Activated naive CD8-positive, alpha-beta T cell treated with anti-CD3 and anti-CD28 coated beads, Interleukin-2, amount 50 U/mL, for 16 hours (primary cell): ENCODE measurements at regions not wholly inside any gene's neighbourhood (a gene's known extent, or its start where the extent isn't known, plus 50 kb on each side); places are given as distances from the start of the nearest gene placed in this dataset.

Experiments used
- DNase-seq: peaks from one replicate; pipeline ENCODE4 v3.0.0-alpha.2; 2020; ENCODE audit warnings: low read depth, low spot score

DNA sequence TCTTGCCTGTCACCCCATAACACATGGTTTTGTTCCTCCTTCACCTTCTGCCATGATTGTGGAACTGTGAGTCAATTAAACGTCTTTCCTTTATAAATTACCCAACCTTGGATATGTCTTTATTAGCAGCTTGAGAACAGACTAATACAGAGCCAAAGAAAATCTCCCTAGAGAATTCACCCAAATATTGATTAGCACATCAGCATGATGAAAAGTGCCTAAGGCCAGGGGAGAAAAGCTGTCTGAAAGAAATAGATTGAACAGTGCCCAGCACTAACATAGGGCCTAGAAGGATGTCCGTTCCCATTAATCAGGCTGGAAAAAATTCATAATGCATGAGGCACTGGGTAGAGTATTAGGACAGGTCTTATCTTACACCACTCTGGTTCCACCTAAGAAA lies 111.9 kb upstream of the CALN1 start:
- no peak for DNase-seq

DNA sequence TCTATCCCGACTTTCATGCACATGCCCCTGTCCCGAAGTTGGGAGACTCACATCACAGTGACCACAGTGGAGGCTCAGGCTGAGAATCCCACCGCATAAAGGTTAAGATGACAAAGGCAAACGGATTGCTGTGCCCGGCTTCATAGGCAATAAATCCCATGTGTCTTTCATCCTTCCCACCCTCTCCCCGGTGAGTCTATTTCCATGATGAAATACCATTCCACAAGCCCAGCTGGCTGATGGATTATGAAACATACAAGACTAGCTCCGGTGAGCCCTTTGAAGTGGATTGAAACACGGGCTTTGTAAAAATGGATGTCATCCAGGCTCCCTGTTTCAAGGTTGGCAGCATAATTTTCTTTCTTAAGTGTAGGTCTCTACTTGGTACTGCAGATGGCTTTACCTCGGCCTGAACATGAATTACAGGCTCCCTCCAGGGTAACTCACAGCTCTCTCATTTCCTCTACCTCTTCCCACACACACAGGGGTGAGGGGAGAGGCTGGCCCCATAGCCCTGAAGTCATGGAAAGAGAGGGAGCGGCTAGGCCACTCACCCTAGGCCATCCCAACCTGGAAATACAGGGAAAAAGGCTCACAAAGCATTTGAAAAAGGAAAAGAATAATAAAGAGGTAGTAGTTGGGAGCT lies 92.0 kb upstream of the CALN1 start:
- DNase-seq = no peak

DNA sequence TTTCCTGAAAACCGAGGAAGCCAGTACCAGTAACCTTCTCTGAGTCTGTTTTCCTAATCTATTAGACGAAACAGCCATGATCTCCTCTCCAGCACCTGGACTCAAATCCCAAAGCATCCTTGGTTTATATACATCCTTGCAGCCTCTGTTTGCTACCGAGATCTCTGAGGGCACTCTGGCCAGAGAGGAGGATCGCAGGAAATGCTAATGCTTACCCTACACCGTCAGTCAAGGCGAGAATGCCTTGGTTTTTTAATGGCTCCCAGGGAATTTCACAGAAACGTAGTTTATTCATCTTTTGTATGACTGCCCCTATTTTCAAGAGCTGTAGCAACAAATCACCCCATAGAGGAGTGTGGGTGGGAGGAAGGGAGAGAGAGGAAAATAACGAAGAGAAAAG lies 91.5 kb upstream of the CALN1 start:
- DNase-seq = no peak

DNA sequence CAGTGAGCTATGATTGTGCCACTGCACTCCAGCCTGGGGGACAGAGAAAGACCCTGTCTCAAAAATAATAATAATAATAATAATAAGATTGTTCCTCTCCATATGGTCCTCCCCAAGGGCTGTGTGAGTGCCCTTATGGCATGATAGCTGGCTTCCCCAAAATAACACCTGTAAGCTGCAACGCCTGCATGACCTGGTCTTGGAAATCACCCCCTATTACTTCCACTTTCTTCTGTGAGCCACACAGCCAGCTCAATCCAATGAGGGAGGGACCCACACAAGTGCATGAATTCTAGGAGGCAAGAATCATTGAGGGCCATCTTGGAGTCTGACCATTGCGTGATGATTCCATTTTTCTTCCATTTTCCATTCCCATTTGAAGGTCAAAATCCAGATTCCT lies 82.7 kb upstream of the CALN1 start:
- DNase-seq = no peak

DNA sequence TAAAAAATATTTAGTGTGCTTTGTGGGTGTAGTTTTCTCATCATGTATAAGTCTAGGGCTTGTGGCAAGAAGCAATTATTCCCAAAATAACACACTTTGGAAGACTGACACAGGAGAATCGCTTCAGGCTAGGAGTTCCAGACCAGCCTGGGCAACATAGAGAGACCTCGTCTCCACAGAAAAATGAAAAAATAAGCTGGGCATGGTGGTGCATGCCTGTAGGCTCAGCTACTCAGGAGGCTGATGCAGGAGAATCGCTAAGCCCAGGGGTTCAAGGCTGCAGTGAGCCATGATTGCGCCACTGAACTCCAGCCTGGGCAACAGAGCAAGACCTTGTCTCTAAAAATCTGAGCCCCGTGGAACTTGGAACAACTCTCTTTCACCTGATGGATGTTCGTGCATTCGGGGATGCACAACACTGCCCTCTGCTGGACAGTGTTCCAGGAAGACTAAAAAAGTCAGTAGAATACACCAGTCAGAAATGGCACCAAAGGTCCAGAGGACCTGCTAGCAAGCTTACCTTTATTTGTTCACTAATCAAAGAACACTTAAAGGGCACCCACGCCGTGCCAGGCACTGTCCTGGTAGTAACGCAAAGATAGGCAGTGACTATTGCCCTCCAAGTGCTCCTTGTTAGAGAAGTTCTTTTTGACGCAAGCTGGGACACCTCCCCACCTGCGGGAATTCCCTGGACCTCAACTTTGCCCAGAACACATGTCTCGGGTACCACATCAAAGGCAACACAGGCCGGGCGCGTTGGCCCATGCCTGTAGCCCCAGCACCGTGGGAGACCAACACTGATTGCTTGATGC lies 81.9 kb upstream of the CALN1 start:
- peak; percentile 5 for DNase-seq

DNA sequence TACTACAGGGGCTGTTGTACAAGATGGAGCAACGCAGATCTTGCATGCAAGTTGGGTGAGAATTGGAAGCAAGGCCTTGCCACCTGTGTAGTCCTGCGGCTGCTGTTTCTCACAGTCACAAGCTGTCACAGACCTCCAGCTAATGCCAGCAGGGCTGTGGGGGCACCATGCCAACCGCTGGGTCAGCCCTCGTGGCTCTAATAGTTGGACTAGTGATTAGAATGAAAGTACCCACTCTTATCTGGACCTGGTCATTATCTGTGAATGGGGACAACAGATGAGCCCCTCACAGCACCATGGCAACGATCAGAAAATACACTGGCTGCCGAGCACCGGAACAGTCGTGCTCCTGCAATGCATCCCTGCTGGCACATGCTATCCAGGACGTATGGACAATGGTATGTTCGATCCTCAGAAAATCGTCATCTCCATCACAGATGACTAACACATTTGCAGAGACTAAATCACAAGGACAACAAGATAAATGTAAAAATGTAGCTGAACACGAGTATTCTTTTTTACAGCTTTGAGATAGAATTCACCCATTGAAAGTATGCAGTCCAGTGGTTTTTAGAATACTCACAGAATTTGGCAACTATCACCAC lies 80.4 kb upstream of the CALN1 start:
- no peak for DNase-seq

DNA sequence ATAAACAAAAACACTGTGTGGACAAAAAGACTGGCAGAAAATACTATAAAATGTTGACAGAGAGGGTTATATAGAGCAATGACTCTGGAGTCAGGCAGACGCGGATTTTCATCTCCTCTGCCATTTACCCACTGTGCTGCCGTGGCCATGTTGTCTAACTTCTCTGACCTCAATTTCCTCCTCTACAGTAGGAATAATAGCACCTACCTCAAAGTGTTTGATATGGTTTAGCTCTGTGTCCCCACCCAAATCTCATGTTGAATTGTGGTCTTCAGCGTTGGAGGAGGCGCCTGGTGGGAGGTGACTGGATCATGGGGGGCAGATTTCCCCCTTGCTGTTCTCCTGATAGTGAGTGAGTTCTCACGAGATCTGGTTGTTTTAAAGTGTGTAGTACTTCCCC lies 78.2 kb upstream of the CALN1 start:
- DNase-seq = no peak

DNA sequence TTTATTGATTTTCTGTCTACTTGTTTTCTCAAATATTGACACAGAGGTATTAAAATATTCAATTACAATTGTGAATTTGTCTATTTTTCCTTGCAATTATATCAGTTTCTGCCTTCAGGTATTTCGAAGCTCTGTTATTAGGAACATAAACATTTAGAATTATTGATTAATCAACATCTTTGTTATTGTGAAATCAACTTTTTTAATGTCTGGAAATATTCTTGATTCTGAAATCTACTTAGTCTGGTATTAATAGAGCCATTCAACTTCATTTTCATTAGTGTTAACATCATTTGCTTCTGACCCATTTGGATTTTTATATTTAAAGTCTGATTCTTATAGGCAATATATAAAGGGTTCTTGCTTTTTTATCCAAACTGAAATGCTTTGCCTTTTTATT lies 69.8 kb upstream of the CALN1 start:
- DNase-seq = no peak

DNA sequence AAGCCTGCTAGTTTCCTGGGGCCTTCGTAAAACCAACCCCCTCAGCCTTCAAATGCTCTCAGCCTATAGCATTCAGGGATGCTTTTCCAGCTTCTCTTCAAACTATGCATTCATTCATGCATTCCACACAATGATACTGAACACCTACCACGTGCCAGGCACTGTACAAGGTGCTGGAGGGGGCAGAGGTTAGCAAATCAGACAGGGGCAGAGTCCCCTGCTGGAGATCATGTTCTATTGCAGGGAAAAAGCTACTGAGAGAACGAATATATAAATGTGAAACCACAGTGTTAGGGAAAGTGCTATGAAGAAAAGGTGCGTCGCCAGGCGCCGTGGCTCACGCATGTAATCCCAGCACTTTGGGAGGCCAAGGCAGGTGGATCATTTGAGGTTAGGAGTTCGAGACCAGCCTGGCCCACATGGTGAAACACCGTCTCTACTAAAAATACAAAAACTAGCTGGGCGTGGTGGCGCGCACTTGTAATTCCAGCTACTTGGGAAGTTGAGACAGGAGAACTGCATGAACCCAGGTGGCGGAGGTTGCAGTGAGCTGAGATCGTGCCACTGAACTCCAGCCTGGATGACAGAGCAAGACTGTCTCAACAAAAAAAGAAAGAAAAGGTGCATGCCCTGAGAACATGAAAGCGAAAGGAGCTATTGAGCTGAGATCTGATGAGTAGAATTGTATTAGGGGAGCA lies 64.6 kb upstream of the CALN1 start:
- no peak for DNase-seq

DNA sequence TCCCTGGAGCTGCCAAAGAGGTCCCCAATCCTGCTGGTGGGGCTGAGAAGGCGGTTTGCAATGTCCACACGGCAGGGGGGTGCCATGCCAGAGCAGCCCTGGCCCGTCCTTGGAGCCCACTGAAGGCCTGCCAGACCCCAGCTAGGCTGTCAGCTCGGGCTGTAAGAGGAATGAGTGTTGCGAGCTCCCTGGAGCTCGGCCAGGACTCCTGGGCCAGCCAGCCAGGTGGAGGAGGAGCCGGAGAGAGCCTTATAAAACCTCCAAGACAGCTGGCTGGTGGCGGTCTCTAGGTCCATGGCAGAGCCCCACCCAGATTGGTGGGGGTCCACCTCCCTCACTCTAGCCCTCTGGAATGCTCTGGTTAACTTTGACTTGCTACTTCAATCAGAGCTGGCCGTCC lies 55.1 kb upstream of the CALN1 start:
- no peak for DNase-seq

DNA sequence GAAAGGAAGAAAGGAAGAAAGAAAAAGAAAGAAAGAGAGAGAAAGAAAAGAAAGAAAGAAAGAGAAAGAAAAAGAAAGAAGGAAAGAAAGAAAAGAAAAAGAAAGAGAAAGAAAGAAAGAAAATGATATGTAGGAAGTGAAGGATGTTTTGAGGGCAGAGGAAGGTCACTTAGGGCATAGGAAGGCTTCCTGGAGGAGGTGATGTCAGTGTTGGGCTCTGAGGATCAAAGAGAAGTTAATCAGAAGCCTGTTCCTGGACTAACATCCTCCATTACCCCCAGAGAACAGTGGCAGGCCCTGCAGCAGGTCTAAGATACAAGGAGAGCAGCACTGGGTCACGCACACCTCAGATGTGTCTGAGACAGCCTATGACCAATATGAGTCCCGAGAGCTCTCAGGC lies 54.7 kb upstream of the CALN1 start:
- no peak for DNase-seq

DNA sequence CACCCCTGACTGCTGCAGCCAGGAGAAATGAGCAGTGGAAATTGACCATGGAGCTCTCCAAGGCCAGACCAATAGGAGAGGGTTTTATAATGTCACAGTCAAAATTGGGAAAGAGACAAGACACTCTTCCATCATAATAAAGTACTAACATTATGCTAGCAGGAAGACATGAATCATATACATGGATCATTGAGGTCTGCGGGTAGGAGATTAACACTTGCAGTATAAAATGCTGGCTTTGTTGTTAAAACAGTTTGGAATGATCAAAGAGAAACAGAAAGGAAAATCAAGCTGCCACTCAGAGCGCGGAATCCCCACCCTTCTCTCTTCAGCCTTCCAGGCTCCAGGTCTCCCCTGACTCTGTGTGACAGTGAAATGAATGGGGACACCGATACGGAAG lies 53.4 kb upstream of the CALN1 start:
- DNase-seq = no peak

DNA sequence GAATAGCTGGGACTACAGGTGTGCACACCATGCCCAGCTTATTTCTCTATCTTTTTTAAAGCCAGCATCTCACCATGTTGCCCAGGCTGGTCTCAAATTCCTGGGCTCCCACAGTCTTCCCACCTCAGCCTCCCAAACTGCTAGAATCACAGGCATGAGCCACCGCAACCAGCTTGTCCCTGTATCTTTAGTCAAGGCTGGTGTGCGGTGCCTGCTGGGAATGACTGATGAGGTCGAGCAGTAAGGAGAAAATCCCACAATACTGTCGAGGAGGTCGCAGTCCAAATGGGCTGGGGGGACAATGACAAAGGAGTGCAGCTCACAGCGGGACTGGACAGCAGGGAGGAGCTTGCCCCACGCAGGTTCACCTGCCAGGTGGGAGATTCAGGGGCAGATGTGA lies 50.2 kb upstream of the CALN1 start:
- no peak for DNase-seq
